HG03045 (cell line): ENCODE measurements at regions not wholly inside any gene's neighbourhood (a gene's known extent, or its start where the extent isn't known, plus 50 kb on each side); places are given as distances from the start of the nearest gene placed in this dataset.

Source experiments
- ATAC-seq: cut with Tn5 transposase; IDR thresholded peaks from one replicate; pipeline ENCODE4 v1.9.1; 2021; ENCODE audit warnings: mild to moderate bottlenecking, moderate library complexity; ENCODE audit not compliant: unreplicated experiment

DNA sequence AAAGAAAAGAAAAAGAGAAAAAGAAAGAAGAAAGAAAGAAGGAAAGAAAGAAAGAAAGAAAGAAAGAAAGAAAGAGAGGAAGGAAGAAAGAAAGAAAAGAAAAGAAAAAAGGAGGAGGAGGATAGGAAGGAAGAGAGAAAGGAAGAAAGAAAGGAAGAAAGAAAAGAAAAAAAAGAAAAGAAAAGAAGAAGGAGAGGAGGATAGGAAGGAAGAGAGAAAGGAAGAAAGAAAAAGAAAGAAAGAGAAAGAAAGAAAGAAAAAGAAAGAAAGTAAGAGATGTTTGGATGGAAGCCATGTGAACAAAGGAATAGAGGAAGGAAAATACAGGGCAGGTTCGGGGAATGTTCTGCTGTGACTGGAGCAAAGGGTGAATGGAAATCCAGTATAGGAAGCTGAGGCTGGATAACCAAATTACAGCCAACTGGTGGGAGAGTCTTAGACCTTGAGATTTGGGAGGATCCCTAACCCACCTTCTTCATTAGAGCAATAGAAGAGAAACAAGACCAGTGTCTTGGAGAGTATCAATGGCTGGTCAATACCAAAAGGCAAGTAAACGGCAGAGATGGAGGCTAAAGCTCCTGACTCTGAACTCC lies 94.9 kb downstream of the RASSF10 start:
- ATAC-seq, result no peak

DNA sequence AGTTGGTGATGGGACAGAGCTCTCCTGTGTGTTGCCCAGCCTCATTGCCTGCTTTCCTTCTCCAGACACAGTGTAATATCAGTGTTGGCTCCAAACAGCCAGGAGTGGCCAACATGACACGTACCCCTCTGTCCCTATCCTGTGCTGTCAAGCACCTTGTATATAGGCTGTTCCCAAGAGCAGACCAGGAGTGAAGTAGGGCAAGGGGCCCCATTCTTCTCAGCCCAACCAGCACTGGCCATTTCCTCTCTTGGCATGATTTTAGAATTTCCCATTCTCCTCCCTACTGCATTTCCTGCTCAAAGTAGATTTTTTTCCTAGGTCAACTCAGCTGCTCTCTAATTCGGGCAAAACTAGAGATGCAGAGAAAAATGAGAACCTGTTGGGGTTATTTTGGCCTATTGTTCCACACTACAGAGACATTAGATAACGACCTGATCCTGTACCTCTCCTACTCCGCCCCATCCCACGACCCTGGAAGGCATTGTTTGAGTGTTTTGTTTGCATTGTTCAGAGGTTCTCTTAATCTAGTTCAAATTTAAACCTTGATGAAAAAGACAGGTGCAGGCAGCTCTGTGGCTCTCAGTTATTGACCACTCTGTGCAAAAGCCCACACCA lies 95.6 kb downstream of the RASSF10 start:
- ATAC-seq, result no peak

DNA sequence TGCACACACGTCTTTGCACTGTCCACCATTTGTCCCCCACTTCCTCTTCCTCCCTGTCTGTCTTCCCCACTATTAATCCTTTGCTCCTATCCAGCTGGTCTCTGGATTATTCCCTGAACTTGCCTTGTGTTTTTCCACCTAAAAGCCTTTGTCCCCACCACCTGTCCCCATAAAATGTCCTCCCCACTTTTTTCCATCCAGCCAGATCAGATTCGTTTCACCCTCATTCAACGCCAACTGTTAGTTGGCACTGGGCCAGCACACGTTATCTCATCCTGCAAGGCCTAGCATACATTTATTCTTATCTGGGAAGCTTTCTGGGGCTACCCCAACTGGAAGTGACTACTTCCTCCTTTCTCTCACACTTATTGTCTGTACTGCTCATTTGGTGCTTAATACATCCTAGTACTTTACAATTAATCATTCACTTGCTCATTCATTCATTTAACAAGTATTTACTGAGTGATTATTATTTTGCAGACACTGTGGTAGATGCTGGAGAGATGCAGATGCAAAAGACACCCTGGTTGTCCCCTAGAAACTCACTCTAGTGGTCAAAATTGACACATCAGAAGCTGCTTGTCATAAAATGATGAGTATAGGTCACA lies 96.2 kb downstream of the RASSF10 start:
- ATAC-seq, result no peak

DNA sequence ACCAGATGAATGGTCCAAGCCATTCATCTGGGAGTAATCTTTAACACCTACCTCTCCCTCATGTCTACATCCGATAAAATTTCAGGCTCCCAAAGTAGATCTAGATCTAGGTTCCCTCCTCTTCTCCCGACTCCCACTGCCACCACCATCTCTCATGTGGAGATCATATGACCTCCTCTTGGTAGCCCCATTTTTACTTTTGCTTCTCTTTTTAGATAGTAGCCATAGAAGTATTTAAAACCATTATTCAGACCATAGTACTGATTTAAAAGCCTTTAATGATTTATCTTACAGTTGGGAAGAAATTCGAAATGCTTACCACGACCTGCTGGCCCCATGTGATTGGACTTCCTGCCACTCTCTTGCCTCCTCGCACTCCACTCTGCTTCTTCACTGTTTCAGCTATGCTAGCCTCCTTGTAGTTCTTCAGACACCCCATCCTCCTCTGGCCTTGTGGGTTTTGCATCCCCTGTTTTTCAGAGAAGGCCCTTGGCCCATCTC lies 98.5 kb downstream of the RASSF10 start:
- no peak for ATAC-seq

DNA sequence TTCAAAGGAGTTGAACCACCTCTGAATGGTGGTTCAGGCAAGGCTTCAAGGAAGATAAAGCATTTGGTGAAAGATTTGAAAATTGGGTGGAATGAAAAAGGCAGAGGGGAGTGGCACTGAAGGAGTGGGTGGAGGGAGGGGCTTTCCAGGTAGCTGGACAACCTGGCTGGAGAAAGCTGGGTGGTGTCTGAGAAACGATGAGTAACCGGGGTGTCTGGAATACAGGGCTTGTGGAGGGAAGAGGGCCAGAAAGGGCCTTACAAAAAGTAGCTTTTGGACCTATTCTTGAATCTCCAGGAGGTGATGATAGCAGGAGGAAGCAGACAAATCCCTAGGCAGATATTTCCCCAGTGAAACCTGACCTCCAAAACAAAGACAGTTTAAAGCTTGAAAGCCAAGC lies 99.3 kb downstream of the RASSF10 start:
- ATAC-seq, result no peak

DNA sequence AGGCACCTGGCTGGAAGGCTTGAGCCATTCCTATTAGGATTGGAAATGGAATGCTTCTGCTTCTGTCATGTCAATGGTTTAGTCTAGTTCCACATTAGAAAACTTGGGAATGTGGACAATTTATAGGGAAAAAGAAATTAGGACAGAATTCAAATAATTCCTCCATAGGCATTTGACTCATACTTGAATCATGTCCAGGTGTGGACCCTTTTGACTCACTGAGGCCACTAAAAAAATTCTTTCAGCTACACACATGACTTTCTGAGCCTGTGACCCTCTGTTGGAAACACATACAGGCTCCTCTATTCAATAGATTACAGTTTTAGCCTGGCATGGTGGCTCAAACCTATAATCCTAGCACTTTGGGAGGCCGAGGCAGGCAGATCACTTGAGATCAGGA lies 100.5 kb downstream of the RASSF10 start:
- ATAC-seq, result no peak

DNA sequence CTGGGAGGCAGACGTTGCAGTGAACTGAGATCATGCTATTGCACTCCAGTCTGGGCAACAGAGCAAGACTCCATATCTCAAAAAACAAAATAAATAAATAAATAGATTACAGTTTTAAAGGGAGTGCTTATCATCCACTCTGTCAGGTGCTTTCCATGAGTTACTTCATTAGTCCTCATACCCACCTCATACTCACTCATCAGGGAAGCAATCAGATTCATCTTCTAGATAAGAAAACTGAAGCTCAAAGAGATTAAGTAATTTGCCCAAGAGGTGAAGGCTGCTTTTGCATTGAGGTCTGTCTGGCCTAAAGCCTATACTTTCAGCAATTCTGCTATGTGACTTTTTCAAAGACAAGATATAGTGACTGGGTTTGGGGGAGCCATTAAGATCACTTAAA lies 101.0 kb downstream of the RASSF10 start:
- ATAC-seq, result no peak

DNA sequence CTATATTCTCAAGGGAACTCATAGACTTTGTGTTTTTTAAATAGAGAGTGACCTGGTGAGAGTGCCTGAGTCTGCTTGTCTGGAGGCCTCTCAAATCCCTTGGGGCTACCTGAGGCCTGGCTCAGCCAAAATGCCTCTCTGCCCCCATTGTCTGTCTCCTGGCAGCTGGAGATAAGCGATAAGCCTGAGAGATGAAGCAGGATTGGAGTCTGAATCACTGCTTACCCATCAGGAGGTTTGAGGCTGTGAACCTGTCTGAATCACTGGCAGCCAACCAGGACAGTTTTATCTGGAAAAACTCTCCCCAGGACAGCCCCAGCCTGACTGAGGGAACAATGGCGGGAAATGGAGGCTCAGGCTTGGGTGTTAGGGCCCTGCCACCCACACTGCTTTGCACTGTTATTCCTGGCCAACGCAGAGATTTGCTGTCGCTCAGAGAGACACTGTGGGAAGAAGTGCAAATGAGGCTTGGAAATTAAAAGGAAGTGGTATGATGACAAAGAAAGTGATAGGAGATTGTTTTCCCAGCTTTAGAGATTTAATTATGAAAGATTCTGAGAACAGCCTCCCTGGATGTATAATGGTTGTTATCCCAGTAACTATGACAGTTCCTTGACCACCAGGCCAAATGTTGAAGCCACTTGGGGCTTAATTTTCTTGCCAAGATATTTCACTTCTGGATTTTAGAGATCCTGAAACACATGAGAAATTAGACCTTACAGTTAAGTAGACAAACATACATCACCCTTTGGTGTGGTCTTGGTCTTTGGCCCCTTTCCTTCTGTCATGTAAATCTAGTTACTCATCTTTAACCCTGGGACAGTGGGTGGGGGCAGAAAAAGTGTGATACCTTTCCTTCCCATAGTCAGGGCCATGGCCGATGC lies 102.1 kb downstream of the RASSF10 start:
- ATAC-seq, result no peak

DNA sequence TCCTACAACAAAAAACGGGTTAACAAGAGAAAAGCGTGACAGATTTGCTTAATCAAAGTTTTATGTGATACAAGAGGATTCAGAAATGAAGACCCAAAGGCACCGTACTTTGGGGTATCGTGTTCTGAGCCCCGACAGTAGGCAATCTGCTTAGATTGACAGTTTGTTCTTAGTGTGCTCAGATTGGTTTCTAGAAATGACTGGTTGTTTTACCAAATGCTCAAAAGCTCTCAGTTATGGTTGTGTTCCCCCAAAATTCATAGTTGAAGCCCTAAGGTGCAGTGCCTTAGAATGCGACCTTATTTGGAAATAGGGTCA lies 102.7 kb downstream of the RASSF10 start:
- ATAC-seq, result no peak

DNA sequence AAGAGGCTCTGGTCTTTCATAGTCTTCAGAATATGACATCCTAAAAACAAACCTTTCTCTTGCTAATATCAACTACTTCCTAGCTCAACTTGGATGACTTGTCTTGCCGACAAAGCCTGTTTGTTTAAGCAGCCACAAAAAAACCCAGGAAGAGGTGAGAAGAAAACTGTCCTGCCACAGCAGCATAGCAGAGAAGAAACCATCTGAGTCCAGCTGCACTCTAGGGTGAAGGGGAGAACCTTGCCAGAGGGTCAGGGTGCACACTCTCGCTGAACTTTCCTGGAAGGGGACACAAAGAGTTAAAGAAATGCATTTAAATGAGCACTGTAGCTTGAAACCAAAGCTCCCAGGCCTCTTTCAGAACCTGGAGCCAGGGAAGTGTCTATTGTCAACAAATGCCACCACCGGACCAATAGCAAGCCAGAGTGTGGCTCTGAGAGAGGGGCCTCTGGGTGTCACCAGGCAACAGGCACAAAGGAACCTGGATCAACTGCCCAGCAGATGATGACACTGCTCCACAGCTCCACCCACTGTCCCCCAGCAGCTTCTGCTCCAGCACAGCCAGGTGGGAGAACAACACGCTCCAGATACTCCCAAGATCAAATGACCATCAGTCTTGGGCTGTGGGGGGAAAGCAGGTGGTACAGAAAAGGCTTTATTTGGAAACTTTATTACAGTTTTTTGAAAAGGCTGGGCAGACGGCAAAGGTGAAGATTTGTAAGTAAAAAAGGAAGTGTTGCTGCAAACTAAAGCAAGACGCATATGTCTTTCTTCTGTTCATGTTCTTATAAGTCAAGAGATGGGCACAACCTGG lies 105.7 kb downstream of the RASSF10 start:
- ATAC-seq, result no peak

DNA sequence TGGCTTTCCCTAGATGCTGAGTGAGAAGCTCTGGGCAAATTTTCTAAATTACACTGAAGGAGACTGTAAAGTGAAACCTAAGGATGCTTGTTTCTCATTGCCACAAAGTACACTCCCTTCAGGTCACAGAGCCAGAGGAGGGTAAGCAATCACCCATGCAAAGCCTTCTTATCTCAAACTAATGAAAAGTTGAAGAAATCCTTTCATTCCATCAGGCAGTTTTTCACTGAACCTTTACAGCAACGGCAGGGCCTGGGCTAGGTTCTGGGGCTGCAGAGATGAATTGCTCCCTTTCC lies 106.2 kb downstream of the RASSF10 start:
- ATAC-seq, result no peak

DNA sequence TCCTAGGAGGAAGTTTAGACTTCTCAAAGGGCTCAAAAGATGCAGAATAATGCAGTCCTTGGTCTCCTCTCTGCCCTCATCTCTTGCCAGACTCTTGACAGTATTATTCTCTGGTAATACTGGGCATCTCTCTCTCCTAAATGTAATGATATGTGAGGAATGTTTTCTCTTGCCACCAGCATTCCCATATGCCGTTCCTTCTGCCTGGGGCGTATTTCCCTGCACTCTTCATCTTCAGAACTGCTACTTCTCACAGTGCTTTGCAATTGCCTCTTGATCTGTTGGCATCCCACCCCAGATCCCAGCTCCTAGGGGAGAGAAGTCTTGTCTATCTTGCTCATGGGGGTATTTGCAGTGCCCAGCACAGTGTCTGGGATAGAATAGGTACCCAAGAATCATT lies 107.4 kb downstream of the RASSF10 start:
- no peak for ATAC-seq

DNA sequence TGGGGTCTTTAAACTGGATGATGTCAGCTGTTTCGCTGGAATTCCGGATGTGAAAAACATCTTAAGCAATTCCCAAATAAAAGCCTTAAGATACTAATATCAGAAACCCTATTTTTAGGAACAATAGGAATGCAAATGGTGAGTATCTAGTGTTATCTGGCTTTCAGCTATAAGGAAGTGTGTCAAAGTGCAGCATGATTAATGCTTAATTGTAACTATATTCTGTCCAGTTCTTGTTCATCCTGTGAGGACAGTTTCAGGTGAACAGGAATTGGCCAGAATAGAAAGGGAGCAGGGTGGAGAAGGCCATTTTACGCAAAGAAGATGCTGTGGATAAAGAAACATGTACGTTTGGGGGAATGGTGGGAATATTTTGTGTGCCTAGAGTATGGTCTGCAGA lies 108.2 kb downstream of the RASSF10 start:
- ATAC-seq, result no peak

DNA sequence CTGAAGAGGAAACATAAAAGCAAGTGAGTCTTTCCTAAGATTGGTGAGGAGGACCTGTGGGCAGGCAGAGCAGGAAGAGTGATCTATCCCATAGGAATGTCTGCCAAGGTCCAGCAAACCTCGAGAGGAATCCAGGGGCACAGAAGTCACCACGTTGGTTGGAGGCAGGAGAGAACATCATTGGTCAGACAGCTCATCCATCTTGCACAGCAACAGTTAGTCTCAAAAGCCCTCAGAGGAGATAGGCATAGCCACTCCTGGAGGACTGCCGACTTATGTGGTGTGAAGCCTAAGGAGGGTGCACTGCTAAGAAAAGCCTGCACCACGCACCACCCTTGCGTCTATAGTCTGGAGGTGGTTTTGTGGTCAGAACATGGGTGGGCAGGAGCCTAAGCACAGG lies 109.1 kb downstream of the RASSF10 start:
- ATAC-seq, result no peak

DNA sequence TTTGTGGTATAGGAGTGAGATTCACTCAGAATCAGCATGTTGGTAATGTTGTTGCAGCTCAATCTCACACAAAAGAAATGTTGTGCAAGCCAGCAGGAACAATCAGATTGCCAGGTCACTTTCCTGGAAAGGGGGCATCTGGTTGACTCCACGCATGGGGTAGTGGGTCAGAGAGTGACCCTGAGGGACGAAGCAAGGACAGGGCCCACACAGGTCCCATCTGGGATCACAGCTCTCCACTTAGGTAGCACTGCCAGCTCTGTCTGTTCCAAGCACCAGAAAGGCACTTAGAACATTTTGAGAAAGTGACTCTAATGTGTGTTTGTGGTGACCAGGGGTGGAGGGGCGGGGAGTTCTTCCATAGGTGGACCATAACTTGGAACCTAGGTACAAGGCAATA lies 109.5 kb downstream of the RASSF10 start:
- no peak for ATAC-seq

DNA sequence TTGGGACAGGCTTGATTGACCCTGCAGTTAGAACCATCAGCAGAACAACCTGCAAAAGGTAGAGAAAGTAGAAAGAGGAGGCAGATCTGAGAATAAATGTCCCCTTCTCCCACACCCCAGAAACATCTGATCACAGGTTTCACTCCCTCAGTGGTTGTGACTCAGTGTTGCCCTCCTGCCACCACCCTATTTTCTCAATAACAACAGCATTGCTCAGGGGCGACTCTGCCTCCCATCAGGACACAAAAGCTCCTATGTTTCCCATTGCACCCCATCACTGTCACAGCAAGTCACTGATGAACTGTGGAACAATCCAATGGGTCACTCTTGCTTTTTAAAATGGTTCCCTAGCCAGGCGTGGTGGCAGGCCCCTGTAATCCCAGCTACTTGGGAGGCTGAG lies 110.2 kb downstream of the RASSF10 start:
- ATAC-seq, result no peak

DNA sequence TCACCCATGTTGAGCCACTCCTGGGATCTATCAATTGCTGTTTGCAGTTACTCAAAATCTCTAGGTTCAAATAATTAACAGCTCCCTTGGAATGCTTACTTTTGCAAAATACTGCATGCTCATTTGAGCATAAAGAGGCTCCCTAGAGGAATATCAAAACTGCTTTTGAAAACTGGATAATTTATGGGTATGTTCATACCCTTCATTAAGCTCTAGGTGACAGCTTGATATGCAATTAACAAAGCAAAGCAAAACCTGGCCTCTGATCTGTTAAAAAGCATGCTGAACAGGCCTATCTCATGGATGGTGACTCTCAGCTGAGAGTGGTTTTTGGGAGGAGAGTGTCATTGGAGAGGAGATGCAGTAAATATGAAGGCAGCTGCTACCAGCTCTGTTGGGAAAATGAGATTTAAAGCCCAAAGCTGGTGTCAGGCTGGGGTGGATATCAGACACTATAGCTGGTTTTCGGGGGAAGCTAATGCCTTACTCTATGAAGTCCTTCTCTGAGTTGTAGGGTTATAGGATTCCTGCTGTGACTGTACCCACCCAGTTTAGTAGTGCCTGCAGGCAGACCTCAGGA lies 110.9 kb downstream of the RASSF10 start:
- no peak for ATAC-seq

DNA sequence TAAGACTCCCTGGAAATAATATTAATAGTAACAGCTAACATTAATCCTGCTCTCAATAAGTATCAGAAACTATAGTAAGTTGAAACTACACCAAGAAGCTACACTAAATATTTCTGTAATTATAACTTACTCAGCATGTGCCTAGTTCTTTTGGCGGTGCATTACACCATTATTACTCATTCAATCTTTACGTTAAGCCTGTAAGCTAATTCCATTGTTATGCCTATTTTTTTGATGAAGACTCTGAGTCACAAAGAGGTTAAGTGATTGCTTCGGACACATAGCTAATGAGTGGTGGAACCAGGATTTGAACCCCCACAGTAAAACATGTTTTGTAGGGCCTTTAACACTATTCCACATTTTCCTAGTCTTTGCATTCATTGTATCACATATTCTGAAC lies 111.6 kb downstream of the RASSF10 start:
- ATAC-seq, result no peak

DNA sequence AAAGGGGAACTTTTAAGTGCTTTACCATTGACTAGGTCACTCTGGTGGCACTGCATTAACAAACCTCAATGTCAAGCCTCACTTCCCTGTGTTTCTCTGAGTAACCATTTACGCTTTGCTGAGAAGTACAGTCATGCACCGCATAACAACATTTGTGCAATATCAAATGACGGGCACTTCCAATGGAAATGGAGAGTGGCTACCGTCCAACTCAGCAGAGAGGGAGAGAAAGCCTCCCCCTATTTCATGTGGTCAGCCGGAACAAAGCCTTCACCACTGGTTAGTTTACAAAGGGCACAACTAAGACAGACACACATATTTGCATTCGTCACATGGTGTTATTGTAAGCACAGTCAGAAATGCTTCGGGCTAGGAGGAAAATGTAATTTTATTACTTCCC lies 117.3 kb downstream of the RASSF10 start:
- no peak for ATAC-seq

DNA sequence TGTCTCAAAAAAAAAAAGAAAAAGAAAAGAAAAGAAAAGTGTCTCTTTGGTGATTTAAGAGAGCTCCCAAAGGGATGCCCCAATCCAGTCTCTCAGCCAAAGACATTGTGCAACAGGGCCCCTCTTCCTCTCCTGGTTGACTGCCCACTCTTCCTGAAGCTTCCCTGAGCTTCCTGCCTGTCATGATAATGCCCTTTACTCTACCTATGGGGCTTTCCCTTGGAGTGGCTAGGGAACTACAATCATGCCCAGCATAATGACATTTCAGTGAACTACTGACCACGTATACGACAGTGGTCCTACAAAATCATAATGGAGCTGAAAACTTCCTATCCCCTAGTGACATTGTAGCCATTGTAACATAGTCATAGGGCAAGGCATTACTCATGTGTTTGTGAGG lies 118.0 kb downstream of the RASSF10 start:
- ATAC-seq, result no peak

DNA sequence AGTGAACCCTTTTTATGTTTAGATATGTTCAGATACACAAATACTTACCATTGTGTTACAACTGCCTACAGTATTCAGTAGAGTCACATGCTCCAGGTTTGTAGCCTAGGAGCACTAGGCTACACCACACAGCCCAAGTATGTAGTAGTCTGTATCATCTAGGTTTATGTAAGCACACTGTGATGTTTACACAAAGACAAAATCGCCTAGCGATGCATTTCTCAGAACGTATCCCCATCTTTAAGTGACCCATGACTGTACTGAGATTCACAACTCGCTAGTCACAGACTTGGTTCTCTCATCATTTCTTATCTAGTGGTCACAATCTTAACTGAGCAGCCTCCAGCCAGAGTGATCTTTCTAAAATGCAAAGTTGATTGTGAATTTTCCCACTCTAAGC lies 119.2 kb downstream of the RASSF10 start:
- no peak for ATAC-seq
